GM18520 (cell line): ENCODE measurements at regions not wholly inside any gene's neighbourhood (a gene's known extent, or its start where the extent isn't known, plus 50 kb on each side); places are given as distances from the start of the nearest gene placed in this dataset.
"Not testable (repeated sequence)": the region's sequence is repeated elsewhere in the genome, so short reads cannot be mapped to it uniquely, and the experiment has no call there.

Experiments
- ATAC-seq: cut with Tn5 transposase; IDR thresholded peaks from one replicate; pipeline ENCODE4 v1.9.1; 2021; ENCODE audit not compliant: unreplicated experiment

DNA sequence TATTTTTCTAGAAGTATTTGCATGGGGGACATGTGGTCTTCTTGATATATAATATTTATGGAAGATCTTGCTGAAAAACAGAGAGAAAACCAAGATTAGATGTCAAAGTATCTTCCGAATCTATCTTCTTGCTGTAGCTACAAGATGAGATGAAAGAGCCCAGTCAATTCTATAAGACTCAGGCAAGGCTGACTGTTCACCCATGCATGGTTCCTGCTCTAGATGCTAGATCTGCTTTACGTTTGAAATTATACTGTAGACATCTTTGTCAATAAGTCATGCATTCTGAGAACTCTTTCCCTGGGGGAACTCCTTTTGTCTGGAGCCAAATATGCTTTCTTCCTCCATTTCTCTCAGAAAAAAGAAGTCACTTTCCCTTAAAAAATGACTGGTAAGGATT, 1292.0 kb downstream of the XPNPEP1 start:
- peak; percentile 59 for ATAC-seq

DNA sequence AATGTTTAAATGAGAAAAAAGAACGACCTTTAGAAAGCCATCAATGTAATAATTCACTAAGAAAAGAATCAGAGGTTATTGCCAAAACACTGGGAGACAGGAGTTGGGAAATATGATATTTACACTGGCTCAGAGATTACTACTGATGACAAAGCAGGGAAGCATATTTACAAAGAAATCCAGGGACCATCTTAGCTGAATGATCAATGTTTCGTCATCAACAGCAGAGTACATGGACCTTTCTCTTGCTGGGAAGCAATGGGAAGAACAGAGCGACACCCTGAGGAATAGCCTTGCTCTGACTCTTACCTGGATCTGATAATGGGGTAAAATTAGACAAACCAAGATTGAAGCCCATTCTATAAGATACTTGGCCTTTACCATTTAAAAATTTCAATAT, 1293.5 kb downstream of the XPNPEP1 start:
- no peak for ATAC-seq

DNA sequence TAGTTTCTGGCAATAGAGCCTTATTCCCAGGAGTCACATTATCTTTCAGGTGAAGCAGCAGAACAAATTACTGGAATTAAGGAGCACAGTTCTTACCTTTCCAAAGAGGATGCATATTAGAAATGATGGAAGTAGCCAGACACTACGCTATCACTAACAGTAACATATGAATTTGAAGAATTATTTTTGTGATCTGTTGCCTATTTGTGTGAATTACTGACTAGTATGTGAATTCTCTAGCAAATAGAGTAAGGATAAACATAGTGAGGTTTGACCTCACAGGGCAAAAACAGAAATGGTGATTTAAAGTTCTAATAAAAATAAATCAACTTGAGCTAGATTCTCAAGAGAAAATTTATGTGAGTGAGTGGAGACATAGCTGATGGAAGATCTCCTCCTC, 1299.3 kb downstream of the XPNPEP1 start:
- no peak for ATAC-seq

DNA sequence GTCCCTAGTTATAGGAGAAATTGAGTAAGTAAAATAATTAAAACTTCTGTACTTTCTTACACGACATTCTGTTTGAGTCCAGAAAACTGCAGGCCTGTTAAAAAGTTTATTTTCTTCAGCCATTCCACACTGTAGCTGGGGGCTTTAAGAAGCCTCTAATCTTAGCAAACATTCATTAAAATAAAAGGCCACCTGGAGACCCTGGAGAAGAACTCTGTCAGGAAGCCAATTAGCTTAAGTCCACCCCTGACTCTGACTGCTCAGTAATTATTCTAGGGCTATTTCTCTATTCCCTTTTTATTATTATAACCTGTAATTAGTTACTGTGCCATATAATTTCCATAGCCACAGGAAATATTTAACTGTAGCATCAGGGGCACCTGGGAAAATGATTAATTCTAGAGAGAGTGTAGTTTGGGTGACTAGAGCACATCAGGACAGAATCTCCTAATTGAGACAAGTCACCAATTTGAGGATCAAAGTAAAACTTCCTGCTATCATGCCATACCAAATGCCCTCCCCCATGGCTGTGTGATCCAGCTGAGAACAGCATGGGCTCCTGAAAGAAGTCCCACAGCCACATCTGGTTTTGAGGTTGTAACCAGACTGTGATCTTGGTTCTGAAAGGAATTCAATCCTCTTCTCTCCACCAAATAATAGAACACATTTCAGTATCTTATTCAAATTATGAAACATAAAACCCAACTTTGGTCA, 1302.3 kb downstream of the XPNPEP1 start:
- ATAC-seq: no peak

DNA sequence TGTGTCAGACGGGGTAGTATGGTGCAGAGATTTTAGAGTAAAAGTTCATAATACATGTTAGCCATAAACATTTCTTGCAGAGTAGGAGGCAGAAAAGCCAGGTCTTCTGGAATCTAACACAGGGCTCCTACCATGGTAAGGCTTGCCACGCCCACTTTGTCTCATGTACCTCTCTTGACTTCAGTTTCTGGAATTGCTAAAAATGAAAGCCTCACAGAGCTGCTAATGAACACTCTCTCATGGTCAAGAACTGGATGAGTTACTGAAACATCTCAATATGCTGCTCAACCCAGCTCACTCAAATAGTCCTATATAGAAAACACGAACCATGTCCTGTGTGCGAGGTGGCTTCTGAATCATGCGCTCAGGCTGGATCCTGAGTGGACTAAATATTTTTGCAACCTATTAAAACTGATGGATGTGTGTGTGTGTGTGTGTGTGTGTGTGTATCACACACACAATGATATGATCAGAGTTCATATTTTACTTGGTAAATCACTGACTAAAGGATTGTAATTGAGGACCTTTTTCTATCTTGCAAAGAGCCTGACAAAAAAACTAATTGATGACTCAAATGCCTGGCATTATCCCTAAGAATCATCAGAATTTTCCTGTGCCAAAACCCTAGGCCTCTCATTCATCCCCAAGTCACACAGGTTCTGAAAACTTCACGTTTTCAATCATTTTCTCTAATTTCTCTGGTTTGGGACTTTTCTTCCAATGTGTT, 1306.6 kb downstream of the XPNPEP1 start:
- no peak for ATAC-seq

DNA sequence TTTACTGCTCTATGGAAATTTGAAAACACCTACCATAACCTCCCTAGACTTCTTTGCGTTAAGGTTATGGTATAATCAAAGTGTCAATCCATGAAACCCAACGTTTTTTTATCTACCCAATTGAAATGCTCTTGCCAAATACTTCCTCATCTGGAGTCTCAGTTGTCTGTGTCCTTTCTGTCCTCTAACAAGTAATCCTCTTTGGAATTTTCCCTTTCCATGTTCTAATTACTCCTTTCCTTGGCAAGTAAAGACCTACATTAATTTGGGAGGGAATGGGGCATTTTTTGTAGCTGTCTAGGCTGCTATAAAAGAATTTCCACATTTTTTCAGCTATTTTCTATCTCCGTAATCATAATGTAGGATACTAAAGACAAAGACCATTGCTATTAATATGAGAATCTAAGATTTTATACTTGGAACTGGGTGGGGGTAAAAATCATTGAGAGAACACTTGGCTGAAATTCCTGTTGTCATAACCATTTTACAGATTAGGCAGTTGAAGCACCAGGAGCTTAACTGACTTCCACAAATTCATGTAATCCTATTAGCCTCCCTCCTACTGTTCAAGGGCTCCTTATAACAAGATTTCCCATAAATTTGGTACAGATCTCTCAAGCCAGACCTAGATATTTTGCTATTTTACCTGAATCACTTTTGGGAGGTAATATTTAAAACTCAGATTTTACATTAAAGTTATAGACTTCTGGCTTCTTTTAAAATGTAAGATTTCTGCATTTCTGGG, 1307.6 kb downstream of the XPNPEP1 start:
- no peak for ATAC-seq

DNA sequence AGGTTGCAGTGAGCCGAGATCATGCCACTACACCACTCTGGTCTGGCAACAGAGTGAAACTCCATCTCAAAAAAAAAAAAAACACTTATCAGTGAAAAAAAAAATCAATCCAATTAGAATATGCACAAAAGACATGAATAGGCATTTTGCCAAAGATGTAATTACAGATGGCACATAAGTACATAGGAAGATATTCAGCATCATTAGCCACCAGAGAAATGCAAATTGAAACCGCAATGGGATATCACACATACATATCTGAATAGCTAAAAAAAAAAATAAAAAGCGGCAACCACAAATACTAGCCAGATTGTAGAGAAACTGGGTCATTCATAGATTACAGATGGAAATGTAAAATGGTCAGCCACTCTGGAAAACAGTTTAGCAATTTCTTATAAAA, 1310.8 kb downstream of the XPNPEP1 start:
- no peak for ATAC-seq

DNA sequence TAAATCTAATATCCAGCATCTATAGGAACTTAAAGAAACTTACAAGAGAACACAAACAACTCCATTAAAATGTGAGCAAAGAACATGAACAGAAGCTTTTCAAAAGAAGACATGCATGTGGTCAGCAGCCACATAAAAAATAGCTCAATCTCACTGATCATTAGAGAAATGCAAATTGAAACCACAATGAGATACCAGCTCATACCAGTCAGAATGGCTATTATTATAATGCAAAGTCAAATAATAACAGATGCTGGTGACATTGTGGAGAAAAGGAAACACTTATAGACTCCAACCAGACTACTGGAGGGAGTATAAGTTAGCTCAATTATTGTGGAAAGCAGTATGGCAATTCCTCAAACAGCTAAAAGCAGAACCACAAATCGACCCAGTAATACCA, 1314.5 kb downstream of the XPNPEP1 start:
- no peak for ATAC-seq

DNA sequence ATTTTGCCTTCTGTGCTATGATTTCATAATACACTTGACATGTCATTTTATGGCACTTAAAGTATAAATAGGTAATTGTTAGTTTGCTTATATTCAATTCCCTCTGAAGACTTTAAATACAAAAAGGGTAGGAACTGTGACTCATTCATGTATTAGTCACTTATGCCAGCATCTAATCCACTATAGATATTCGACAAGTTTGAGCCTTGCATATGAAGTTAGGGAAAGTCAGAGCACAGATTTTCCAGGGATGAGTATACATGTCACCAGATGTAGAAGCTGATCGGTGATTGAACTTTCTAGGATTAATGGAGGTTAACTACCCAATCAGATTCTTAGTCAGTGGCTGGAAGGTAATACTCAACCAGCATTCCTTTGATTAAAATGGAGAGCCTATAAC, 1321.5 kb downstream of the XPNPEP1 start:
- no peak for ATAC-seq

DNA sequence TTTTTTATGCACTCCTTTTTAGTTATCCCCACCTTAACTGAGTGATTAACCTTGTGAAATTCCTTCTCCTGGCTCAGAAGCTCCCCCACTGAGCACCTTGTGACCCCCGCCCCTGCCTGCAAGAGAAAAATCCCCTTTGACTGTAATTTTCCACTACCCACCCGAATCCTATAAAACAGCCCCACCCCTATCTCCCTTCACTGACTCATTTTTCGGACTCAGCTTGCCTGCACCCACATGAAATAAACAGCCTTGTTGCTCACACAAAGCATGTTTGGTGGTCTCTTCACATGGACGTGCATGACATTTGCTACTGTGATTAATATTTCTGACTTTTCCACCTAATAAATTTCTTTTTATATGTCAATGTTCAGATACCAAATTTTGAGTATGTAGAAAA, 1322.8 kb downstream of the XPNPEP1 start:
- not testable (repeated sequence) for ATAC-seq

DNA sequence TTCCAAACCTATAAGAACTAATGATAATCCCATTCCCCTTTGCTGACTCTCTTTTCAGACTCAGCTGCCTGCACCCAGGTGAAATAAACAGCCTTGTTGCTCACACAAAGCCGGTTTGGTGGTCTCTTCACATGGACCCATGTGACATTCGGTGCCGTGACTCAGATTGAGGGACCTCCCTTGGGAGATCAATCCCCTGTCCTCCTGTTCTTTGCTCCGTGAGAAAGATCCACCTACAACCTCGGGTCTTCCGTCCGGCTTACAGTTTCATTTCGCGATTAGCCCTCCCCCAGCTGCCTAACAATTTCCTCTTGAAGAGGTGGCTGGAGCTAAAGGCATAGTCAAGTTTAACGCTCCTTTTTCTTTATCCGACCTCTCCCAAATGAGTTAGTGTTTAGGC, 1324.0 kb downstream of the XPNPEP1 start:
- not testable (repeated sequence) for ATAC-seq

DNA sequence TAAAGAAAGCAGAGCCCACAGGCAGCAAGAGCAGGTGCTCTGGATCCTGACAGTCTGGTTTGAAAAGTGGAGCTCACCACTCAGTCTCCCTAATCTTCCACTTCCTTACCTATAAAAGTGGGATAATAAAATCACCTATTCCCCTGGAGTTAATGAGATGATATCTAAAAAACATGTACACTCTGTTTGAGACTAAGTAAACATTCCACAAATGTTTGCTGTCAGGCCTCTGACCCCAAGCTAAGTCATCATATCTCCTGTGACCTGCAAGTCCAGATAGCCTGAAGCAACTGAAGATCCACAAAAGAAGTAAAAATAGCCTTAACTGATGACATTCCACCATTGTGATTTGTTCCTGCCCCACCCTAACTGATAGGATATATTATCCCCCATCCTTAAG, 1324.5 kb downstream of the XPNPEP1 start:
- no peak for ATAC-seq

DNA sequence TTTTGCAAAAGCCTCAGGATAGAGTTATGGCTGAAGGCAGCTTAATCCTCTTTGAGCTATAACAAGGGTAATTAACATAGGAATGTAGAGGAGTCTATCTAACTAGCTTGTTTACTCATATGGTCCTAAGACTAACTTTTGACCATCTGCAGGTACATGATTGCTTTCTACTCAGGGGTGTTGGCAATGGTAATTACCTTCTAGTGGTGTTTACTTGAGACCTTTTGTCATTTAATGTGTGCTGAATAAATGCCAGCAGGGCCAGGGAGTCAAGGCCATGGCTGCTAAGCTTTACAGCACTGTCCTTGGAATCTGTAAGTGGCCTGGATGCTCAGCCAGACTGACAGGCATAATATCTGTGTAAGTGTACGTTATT, 1325.0 kb downstream of the XPNPEP1 start:
- ATAC-seq: no peak

DNA sequence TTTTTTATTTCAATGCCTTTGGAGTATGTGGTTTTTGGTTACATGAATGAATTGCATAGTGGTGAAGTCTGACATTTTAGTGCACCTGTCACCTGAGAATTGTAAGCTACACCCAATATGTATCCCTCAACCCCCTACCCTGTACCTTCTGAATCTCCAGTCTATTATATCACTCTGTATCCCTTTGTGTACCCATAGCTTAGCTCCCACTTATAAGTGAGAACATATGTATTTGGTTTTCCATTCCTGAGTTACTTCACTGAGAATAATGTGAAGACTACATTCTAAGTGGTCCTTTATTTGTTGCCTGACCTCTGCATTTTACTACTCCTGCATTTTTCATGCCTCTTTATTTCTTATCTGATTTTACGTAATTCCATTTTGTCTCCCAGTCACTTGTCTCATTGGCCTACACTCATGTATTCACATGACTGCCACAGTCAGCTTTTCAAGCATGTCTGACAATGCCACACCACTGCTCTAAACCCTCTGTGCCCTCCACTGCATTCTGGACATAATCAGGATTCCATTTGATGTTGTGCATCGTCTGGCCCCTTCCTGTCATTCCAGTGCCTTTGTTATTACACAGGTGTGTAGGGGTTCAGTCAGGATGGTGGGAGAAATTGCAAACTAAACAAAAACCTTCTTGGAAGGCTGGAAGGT, 1325.5 kb downstream of the XPNPEP1 start:
- ATAC-seq: no peak

DNA sequence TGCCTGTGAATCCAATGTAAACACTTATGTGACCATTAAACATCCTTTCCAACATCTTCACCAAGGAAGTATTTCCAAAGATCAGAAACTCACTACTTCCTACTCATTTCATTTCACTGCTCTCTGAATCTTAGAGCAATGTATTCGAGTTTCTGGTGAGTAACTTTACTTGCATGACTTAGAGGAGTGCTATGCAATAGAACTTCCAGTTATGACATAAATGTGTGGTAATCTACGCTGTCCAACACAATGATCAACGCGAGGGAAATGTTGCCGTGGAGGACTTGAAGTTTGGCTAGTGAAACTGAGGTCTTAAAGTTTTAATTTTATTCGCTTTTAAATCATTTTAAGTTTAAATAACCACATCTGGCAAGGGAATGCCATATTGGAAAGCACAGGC, 1326.3 kb downstream of the XPNPEP1 start:
- ATAC-seq: no peak

DNA sequence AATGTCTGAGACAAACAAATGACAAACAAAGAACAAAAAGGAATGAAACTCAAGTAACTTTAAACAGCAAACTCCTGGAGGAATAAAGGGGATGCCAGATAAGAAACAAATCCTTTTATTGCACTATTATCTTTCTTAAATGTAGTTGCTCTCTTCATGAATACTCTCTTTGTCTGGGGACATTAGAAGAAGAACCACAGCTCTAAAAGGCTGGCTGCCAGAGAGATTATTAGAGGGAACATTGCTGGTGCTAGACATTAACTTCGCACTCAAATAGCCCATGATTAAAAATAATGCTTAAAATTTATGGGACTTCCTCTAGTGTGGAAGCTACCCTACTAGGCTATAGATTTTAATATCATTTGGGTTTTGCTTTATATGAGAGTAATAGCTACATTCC, 1330.4 kb downstream of the XPNPEP1 start:
- ATAC-seq: no peak

DNA sequence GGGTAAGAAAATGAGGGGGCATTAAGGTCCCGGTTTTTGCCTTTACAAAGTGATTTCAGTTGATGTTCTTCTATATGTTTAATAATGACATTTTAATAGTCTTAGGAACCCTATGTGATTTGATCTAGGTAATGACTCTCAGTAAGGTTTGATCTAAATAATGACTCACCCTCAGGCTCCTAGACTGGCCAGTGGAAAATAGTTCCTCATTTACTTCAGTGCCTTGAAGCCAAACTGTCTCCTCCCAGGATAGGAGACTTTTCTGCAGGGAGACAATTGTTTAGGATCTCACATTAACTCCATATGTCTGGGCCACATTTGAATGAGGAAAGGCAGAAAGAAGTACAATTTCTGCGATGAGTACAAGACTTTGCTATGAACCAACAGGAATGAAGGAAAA, 1331.9 kb downstream of the XPNPEP1 start:
- no peak for ATAC-seq

DNA sequence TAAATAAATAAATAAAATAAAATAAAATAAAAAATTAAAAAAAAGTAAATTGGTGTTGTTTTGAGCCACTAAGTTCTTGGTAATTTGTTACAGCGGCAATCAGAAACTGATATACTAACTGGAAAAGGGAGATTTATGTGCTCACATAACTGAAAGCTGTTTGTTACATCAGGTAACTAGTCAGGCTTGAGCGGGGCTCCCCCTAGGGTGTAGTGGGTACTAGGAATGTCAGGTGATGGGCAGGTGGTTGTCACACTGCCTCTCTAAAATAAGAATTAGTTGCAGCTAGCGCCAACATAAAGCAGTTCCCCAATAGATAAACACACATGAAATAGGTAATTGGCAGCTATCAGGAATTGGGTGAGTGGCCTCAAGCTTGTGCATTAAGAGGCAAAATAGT, 1336.9 kb downstream of the XPNPEP1 start:
- no peak for ATAC-seq

DNA sequence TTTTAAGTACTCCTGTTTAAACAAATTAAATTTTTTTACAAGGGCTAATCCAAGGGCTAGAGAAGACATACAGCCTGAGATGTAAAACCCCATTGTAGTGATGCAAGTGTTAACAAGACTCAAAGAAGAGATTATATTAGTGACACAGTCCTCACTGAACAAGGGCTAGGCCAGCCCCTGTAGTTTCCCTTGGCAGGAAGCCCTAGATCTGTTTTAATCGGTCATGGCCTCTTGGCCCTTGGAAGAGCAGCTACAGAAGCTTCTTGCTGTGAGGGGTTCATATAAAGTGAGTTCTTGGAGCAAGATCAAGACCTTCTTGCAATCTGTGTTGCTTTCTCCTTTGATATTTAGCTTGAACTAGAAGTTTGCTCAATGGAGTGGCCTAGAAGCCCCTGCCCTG, 1339.4 kb downstream of the XPNPEP1 start:
- no peak for ATAC-seq

DNA sequence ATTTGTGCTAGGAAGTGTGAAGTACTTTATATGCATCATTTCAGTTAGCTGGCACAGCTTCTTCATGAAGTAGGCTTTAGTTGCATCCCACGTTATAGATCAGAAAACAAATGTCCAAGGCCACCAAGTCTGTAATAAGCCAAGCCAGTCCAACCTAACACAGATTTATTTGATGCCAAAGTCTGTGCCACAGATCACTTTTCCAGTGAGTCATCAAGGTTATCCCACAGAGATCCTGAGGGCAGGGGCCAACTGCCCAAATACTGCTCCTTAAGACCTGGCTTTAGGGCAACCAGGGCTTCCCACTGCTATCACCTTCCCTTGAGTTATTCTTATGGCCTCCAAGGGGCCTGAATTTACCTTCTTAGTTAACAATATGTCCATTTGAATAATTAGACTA, 1340.4 kb downstream of the XPNPEP1 start:
- ATAC-seq: no peak

DNA sequence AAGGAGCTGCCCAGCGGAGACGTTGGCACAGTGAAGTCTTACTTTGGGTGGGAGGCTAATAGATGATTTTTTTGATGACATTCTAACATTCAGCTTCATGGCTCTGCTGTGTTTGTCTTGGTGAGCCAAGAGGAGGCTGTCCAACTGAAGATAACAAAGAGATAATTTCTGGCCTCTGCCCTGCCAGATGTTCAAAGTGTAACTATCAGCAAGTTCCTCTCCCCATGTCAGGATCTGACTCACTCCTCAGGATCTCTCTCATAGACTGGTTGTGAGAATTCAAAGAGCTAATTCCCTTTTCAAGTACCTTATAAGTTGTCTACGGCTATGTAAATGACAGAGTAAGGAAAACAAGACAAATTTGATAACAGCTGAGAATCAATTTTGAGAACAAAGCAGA, 1340.9 kb downstream of the XPNPEP1 start:
- ATAC-seq: no peak

DNA sequence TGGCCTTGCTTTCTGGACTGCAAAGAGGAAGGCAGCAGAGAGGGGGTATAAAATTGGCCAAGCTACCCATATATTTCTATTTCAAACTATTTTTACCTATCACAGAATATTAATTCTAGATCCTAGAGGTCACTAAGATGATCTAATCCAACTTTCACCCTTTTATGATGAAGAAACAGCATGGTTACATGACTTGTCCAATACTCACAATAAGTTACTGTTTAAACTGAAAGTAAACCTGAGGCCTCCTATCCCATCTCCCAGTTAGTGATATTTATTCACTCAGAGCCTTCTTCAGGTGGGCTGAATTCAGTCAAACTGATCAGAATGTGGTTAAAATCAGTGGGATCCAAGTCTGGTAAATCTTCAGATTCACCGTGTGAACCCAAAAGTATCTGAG, 1345.1 kb downstream of the XPNPEP1 start:
- ATAC-seq: no peak
